Activated naive CD8-positive, alpha-beta T cell treated with anti-CD3 and anti-CD28 coated beads, Interleukin-2, amount 50 U/mL, for 24 hours (primary cell): ENCODE measurements at regions not wholly inside any gene's neighbourhood (a gene's known extent, or its start where the extent isn't known, plus 50 kb on each side); places are given as distances from the start of the nearest gene placed in this dataset.

Experiments used
- ATAC-seq: fragments of 150-1000 bp; cut with Tn5 transposase; one replicate; pipeline ENCODE4 v1.10.0; 2021
- DNase-seq: peaks from one replicate; pipeline ENCODE4 v3.0.0; 2021
- H3K27ac Mint-ChIP-seq: one replicate; pipeline ENCODE4 v1.8.0; 2021; ENCODE audit warnings: mild to moderate bottlenecking, mixed read lengths
- H3K27me3 Mint-ChIP-seq: one replicate; pipeline ENCODE4 v1.8.0; 2021; ENCODE audit warnings: mixed read lengths
- H3K36me3 Mint-ChIP-seq: one replicate; pipeline ENCODE4 v1.8.0; 2021; ENCODE audit warnings: low read depth, mixed read lengths
- H3K4me1 Mint-ChIP-seq: one replicate; pipeline ENCODE4 v1.8.0; 2021; ENCODE audit warnings: mixed read lengths
- H3K4me3 Mint-ChIP-seq: one replicate; pipeline ENCODE4 v1.8.0; 2021; ENCODE audit warnings: mild to moderate bottlenecking, moderate library complexity, mixed read lengths
- H3K9me3 Mint-ChIP-seq: one replicate; pipeline ENCODE4 v1.8.0; 2021; ENCODE audit warnings: mixed read lengths

DNA sequence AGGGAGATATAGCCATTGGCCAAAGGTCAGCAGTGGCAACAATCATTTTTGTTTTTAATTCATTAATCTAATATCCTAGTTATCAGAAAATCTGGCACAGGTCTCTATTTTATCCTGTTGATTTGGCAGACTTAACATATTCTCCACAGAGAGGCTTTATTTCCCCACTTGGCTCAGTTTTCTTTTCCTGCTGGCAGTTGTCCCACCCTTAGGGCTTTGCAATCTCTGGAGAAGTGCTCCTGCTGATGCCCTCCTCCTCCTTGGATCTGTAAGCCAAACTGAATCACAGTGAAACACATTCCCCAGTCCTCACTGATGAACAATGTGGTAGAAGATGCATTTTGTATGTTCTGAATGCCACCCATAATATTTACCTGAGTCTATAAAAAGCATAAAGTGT is 889.7 kb downstream of the PDHA2 start:
- no peaks in the 10 kb centered on the region for H3K36me3 Mint-ChIP-seq
- H3K27me3 Mint-ChIP-seq, result no peaks in the 10 kb centered on the region

DNA sequence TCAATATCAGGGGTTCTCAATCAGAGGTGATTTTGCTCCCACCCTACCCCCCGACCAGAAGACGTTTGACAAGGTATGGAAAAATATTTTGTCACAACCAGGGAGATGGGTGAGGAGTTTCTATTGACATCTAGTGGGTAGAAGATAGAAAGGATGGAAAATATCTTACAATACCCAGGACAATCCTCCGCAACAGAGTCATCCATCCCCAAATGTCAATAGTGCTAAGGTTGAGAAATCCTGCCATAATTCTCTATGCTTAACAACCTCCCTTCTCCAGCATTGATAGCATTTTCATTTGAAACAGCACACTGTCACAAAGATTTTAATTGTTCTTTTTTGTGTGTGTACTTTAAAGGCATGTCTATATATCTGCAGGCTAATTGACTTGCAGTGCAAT is 890.5 kb downstream of the PDHA2 start:
- H3K27ac Mint-ChIP-seq, result no peak overlapping the region
- ATAC-seq, result no peak
- H3K27me3 Mint-ChIP-seq, result no peaks in the 10 kb centered on the region
- H3K4me1 Mint-ChIP-seq, result no peaks in the 10 kb centered on the region
- peaks cover 4% of the 10 kb centered on the region for H3K9me3 Mint-ChIP-seq
- no peaks in the 10 kb centered on the region for H3K36me3 Mint-ChIP-seq
- DNase-seq, result no peak
- H3K4me3 Mint-ChIP-seq, result no peak overlapping the region

More for the DNA sequence above, 889.7 kb downstream of the PDHA2 start:
- Mint-ChIP-seq H3K27ac (no peak overlapping the region), H3K9me3 (peaks cover 4% of the 10 kb centered on the region), H3K4me3 (no peak overlapping the region), H3K4me1 (no peaks in the 10 kb centered on the region)
- ATAC-seq (no peak), DNase-seq (no peak)

DNA sequence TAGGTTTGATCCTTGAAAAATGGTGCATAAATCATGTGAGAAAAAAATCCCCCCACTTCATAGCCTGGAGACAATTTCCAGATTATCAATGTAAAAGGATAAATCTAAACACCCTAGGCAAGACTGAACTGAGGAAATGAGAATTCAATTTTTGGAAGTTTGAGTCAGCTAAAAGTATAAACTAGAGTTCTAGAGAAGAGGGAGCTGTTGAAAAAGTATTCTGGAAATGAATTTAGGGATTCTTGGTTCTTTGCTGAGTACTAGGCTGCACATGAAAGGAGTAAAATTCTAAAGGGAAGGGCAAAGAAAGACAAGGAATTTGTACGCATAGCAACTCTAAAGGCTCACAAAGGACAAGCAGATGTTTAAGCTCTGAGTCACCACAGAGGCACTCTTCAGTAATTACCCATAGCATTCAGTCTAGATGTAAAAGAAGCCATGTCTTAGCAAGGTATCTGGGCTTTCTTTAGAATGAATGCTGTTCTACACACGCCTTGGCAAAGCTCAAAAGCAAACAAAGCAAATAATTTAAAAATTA is 896.5 kb downstream of the PDHA2 start:
- H3K36me3 Mint-ChIP-seq, result no peaks in the 10 kb centered on the region
- no peaks in the 10 kb centered on the region for H3K27me3 Mint-ChIP-seq
- DNase-seq, result no peak
- H3K4me3 Mint-ChIP-seq, result no peak overlapping the region
- H3K27ac Mint-ChIP-seq, result no peak overlapping the region
- H3K9me3 Mint-ChIP-seq, result peaks cover 11% of the 10 kb centered on the region
- ATAC-seq, result no peak
- no peaks in the 10 kb centered on the region for H3K4me1 Mint-ChIP-seq

DNA sequence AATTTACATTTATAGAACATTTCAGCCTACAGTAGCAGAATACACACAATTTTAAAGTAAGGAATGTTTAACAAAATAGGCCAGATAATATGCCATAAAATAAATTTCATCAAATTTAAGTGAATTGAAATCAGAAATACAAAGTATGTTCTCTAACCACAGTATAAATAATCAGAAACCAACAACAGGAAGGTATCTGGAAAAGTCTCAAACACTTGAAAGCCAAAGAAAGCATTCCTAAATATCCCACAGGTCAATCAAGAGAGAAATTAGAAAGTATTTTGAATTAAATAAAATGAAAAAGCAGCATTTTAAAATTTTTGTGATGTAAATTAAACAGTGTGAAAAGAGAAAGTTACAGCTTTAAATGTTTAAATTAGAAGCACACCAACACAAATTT is 899.2 kb downstream of the PDHA2 start:
- H3K9me3 Mint-ChIP-seq, result peaks cover 7% of the 10 kb centered on the region
- H3K4me3 Mint-ChIP-seq, result no peak overlapping the region
- DNase-seq, result no peak

DNA sequence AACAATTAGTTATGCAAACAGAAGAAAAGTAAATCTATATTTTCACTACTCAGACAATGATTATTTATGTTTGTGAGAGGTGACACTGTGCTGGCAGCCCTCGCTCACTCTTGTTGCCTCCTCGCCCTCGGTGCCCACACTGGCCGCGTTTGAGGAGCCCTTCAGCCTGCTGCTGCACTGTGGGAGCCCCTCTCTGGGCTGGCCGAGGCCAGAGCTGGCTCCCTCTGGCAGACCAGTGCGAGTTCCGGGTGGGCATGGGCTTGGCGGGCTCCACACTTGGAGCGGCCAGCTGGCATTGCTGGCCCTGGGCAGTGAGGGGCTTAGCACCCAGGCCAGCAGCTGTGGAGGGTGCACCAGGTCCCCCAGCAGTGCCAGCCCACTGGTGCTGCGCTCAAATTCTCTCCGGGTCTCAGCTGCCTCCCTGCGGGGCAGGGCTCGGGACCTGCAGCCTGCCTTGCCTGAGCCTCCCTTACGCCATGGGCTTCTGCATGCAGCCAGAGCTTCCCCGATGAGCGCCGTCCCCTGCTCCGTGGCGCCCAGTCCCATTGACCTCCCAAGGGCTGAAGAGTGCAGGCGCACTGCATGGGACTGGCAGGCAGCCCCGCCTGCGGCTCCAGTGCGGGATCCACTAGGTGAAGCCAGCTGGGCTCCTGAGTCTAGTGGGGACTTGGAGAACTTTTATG is 902.6 kb downstream of the PDHA2 start:
- no peak for ATAC-seq
- no peak overlapping the region for H3K27ac Mint-ChIP-seq
- no peak for DNase-seq
- H3K4me1 Mint-ChIP-seq, result no peaks in the 10 kb centered on the region
- no peak overlapping the region for H3K4me3 Mint-ChIP-seq
- H3K27me3 Mint-ChIP-seq, result no peaks in the 10 kb centered on the region
- peaks cover 4% of the 10 kb centered on the region for H3K9me3 Mint-ChIP-seq
- no peaks in the 10 kb centered on the region for H3K36me3 Mint-ChIP-seq

More for the DNA sequence above, 899.2 kb downstream of the PDHA2 start:
- ATAC-seq, result no peak
- no peak overlapping the region for H3K27ac Mint-ChIP-seq
- H3K4me1 Mint-ChIP-seq, result no peaks in the 10 kb centered on the region
- no peaks in the 10 kb centered on the region for H3K27me3 Mint-ChIP-seq
- H3K36me3 Mint-ChIP-seq, result no peaks in the 10 kb centered on the region

DNA sequence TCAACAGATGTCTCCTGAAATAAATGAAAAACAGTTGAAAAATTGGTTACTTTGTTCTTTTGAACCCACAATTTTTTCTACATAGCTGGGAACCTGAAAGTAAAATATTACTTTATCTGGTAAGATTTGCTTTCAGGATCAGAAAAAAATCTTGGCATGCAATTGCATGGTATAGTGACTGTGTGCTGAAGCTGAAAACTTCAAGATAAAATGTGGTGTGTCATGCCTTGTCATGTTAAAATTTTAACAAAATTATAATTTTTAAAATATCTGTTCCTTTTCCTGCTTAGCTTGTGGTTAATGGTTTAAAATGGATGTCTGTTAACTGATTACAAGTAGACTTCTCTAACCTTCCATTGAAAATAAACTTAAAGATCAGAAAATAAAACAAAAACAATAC is 904.8 kb downstream of the PDHA2 start:
- no peak overlapping the region for H3K4me3 Mint-ChIP-seq
- H3K36me3 Mint-ChIP-seq, result no peaks in the 10 kb centered on the region
- H3K4me1 Mint-ChIP-seq, result no peaks in the 10 kb centered on the region
- no peak overlapping the region for H3K27ac Mint-ChIP-seq
- peaks cover 9% of the 10 kb centered on the region for H3K9me3 Mint-ChIP-seq
- no peaks in the 10 kb centered on the region for H3K27me3 Mint-ChIP-seq
- no peak for DNase-seq
- no peak for ATAC-seq

DNA sequence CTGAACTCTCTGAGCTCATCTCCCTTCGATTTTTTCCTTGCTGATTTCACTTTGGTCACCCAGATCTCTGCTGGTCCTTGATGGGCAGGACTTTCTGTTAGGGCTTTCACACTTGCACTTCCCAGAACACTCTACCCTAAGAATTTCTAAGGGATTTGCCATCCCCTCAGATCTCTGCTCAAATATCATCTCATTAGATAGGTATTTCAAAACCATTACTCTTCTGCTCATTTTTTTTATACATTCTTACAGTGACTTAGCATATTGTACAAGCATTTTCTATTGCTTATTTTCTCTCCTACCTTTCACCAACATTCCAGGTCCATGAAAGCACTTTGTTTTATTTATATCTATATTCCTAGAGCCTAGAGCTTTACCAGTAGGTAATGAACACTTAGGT is 913.3 kb downstream of the PDHA2 start:
- no peak for ATAC-seq

DNA sequence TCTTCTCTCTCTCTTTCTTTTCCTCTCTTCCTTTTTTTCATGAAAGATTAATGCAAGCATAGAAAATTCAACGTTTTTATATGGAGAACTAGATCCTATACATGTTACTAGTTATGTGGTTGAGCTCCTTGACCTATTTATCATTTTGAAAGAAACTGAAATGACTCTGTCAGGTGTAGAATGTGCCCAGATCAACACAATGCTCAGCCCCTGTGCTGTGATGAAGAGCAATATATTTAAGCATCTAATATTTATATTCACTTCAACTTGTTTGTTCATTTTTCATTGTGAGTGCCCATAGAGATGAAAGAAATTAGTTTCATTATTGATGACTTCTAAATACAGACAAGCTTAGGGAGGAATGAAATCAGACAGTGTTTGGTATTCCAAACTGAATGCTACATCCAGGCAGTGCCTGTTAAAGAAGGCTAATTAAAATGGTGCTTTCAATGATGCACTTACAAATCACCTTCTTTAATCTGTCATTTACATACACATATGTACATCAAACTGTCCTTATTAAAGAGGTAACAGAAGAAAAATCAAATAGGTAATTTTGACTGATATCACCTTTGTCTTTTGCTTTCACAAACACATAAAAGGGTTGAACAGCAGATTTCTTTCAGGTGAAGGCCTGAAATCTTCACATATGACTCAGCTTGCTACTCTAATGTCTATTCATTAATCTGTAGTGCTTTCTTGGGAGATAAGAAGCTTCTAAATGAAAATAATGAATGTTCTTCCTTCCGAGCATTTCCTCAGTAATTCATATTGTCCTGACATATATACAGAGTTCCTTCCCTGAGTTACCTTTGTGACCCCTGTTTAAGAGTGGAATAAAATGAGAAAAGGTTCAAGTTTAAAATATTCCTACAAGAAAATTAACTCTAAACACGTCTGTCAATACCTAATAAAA is 915.9 kb downstream of the PDHA2 start:
- H3K36me3 Mint-ChIP-seq, result no peaks in the 10 kb centered on the region
- ATAC-seq, result no peak

More for the DNA sequence above, 913.3 kb downstream of the PDHA2 start:
- Mint-ChIP-seq H3K27me3 (no peaks in the 10 kb centered on the region), H3K36me3 (no peaks in the 10 kb centered on the region), H3K27ac (no peak overlapping the region), H3K4me3 (no peak overlapping the region), H3K9me3 (peaks cover 23% of the 10 kb centered on the region), H3K4me1 (no peaks in the 10 kb centered on the region)
- no peak for DNase-seq

DNA sequence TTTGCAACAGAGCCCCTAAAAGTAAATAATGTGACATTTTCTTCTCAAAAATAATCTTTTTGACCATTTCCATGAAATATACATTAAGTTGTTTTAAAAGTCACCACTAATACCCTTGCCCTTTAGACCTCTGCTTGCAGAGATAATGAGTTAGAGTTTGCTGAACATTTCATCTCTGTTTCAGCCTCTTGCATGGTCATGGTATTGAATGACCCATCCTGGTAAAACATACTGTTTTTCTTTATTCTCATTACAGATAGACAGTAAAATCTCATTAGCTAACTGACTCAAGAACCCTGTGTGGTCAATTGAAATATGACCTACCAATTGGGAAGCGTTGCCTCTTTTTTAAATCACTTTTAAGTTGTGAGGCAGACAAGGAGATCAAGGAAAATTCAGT is 916.7 kb downstream of the PDHA2 start:
- Mint-ChIP-seq H3K27me3 (no peaks in the 10 kb centered on the region), H3K27ac (no peak overlapping the region), H3K4me3 (no peak overlapping the region), H3K36me3 (no peaks in the 10 kb centered on the region), H3K9me3 (peaks cover 21% of the 10 kb centered on the region), H3K4me1 (no peaks in the 10 kb centered on the region)
- ATAC-seq, result no peak
- DNase-seq, result no peak

More for the DNA sequence above, 915.9 kb downstream of the PDHA2 start:
- Mint-ChIP-seq H3K4me3 (no peak overlapping the region), H3K27ac (no peak overlapping the region), H3K27me3 (no peaks in the 10 kb centered on the region), H3K9me3 (peaks cover 21% of the 10 kb centered on the region), H3K4me1 (no peaks in the 10 kb centered on the region)
- no peak for DNase-seq

DNA sequence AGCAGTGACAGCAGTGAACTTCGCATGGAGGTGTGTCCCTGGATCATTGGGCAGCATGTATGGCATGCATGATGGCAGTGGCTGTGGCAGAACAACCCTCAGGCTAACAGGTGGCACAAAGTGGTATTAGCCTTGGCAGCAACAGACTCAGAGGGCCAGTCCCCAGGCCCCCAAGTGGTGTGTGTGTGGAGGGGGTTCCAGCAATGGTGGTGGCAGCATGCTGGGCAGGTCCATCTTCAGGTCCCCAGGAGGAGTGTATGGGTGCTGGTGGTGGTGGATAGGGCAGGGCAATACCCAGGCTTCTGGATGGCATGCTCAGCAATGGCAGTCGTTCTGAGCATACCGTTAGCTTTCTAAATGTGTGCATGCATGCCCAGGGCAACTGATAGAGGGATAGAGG is 923.7 kb downstream of the PDHA2 start:
- H3K4me3 Mint-ChIP-seq, result no peak overlapping the region
- ATAC-seq, result no peak
- no peaks in the 10 kb centered on the region for H3K27me3 Mint-ChIP-seq
- no peaks in the 10 kb centered on the region for H3K4me1 Mint-ChIP-seq
- no peak overlapping the region for H3K27ac Mint-ChIP-seq
- H3K36me3 Mint-ChIP-seq, result no peaks in the 10 kb centered on the region
- peaks cover 18% of the 10 kb centered on the region for H3K9me3 Mint-ChIP-seq
- no peak for DNase-seq

DNA sequence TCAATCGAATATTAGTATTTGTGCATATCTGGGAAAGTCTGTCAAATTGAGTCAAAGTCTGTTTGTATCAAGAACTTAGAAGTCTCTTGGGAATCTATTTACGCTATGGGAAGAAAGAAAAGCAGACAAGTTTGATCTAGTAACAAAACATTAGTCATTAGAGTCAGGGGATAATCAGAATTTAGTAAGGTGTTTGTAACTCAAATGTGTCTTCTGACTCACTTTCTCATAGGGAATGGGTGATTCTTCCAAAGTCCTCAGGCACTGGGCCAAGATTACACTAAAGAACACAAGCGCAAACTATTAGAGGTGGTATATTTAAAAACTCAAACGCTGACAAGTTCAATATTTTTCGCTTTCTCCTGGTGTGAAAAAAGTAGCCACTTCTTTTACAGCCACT is 926.5 kb downstream of the PDHA2 start:
- Mint-ChIP-seq H3K27ac (no peak overlapping the region), H3K27me3 (no peaks in the 10 kb centered on the region), H3K9me3 (peaks cover 17% of the 10 kb centered on the region), H3K36me3 (no peaks in the 10 kb centered on the region), H3K4me1 (no peaks in the 10 kb centered on the region), H3K4me3 (no peak overlapping the region)
- DNase-seq, result no peak
- ATAC-seq, result no peak

DNA sequence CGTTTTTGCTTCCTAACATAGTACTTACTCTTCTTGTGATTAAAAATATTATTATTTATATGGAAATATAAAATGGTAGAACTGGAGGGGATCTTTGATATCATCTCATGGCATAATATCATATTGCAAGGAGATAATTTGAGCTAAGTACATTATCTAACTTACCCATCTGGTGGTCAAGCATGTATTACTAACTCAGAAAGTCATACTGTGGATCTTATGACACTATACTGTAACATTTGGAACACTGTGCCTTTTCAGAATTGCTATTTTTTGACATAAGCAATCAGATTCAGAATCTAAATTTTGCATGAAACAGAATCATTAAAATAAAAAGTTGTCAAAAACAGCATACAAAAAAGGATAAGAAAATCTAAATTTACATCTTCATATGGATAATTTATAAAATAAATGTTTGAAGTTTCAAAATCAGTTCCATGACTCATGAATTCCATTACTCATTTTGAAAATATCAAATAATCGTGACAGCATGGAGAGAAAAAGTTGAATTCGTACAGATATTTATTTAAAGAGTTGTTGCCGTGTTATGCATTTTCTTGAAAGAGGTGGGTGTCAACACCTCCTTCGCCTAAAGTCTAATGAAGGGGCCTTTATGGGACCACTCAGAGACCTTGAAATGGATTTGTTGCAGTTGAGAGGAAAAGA is 928.1 kb downstream of the PDHA2 start:
- H3K36me3 Mint-ChIP-seq, result no peaks in the 10 kb centered on the region
- H3K27ac Mint-ChIP-seq, result no peak overlapping the region
- DNase-seq (no peak), ATAC-seq (no peak)
- H3K9me3 Mint-ChIP-seq, result peaks cover 17% of the 10 kb centered on the region
- H3K4me3 Mint-ChIP-seq, result no peak overlapping the region
- no peaks in the 10 kb centered on the region for H3K27me3 Mint-ChIP-seq
- H3K4me1 Mint-ChIP-seq, result no peaks in the 10 kb centered on the region

DNA sequence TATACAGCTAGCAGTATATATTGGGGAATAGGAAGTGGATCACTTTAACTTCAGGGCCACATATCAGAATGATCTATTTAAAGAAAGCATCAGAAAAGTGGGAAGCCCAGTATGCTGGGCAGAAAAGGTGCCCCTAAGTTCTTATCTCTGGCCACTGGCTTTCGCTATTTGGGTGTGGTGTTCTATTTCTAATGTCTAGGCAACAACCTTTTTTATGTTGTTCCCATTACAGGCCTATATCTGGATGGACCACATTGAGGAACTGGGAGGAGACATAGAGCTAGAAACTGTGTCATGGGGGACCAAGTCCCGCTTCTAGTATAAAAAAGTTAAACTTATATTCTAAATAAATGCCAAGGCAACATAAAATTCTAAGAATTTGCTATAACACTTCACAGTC is 935.6 kb downstream of the PDHA2 start:
- H3K9me3 Mint-ChIP-seq, result peaks cover 3% of the 10 kb centered on the region
- no peak overlapping the region for H3K27ac Mint-ChIP-seq
- no peak overlapping the region for H3K4me3 Mint-ChIP-seq
- DNase-seq (no peak), ATAC-seq (no peak)
- no peaks in the 10 kb centered on the region for H3K36me3 Mint-ChIP-seq
- no peaks in the 10 kb centered on the region for H3K4me1 Mint-ChIP-seq
- H3K27me3 Mint-ChIP-seq, result no peaks in the 10 kb centered on the region

DNA sequence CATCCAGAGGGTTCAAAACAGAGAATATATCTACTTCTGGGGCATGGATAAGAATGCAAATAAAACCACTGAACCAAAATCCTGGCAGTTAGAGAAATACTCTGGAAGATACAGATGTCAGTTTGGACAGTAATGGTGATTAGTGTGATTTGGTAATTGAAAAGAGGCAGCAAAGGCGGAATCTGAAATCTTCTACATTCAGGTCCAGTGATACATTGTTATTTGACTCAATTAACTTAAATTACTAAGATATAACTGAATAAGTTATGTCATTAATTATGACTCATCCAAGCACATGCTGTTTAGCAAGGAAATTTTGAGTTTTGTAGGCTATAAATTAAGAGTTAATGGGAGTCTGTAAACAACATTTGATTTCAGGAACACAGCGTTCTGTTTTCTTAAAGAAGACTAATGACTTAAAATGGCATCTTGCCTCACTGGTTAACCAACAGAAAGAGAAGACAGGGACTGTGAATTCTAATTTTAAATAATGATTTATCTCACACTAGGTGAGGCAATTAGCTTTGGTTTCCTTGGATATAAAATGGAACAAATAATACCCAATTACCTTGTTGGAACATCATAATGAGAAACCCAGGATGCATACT is 937.1 kb downstream of the PDHA2 start:
- Mint-ChIP-seq H3K4me1 (no peaks in the 10 kb centered on the region), H3K36me3 (no peaks in the 10 kb centered on the region), H3K4me3 (no peak overlapping the region), H3K9me3 (peaks cover 5% of the 10 kb centered on the region), H3K27ac (no peak overlapping the region), H3K27me3 (no peaks in the 10 kb centered on the region)
- ATAC-seq (no peak), DNase-seq (no peak)
